ENCODE measurements at regions not wholly inside any gene's neighbourhood (a gene's known extent, or its start where the extent isn't known, plus 50 kb on each side); places are given as distances from the start of the nearest gene placed in this dataset.

GRCh38 chr20:24303393-24304170, 165.8 kb upstream of the SYNDIG1 start:
- DNase-seq = no peak
- Histone ChIP-seq H3K36me3 (replicated peaks in 1 of 2; ENCODE audit: control insufficient read depth in 1 of 2, insufficient read depth in 2 of 2, low read length in 2 of 2) (no peaks in the 10 kb centered on the region), H3K9me3 (replicated peaks in 1 of 2; ENCODE audit: control insufficient read depth in 1 of 2, insufficient read depth in 1 of 2, low read length in 2 of 2) (no peaks in the 10 kb centered on the region), H3K79me2 (ENCODE audit: insufficient read depth, low read length) (no peaks in the 10 kb centered on the region), H2AFZ (ENCODE audit: insufficient read depth, low read depth, low read length, poor library complexity, severe bottlenecking) (no peak overlapping the region), H3K27ac (ENCODE audit: low read depth in 1 of 2, low read length in 2 of 2) (no peak overlapping the region), H3K4me3 (replicated peaks in 1 of 3; ENCODE audit: low read depth in 2 of 3, low read length in 3 of 3) (no peak overlapping the region), H3K4me1 (ENCODE audit: control insufficient read depth in 1 of 2, insufficient read depth in 2 of 2, low read length in 2 of 2) (no peaks in the 10 kb centered on the region), H3K27me3 (ENCODE audit: control insufficient read depth in 2 of 2, insufficient read depth in 2 of 2, low read length in 2 of 2) (no peaks in the 10 kb centered on the region), H3K9ac (ENCODE audit: insufficient read depth, low read length, poor library complexity, severe bottlenecking) (no peak overlapping the region), H3K4me2 (replicated peaks; ENCODE audit: extremely low read depth, low read length, poor library complexity, severe bottlenecking) (no peak overlapping the region), H4K20me1 (ENCODE audit: insufficient read depth, low read length) (no peaks in the 10 kb centered on the region)
- no peak overlapping the region for H3K4me3 Mint-ChIP-seq
- H3K27ac Mint-ChIP-seq = peak overlapping the region in 1 of 7 donors; percentile 43
- H3K9me3 Mint-ChIP-seq = no peaks in the 10 kb centered on the region
- TF ChIP-seq CTCF (IDR thresholded peaks at IDR 0.05) = no peak
- intact Hi-C loops (cut with micrococcal nuclease) = no loop called here
- H3K36me3 Mint-ChIP-seq = no peaks in the 10 kb centered on the region
- no peaks in the 10 kb centered on the region for H3K27me3 Mint-ChIP-seq (ENCODE audit: low read depth in 3 of 3)
- peaks cover 6% of the 10 kb centered on the region for H3K4me1 Mint-ChIP-seq
- 97% methylated on average over 7 of the region's 14 CpGs for WGBS (ENCODE audit: insufficient coverage)

DNA sequence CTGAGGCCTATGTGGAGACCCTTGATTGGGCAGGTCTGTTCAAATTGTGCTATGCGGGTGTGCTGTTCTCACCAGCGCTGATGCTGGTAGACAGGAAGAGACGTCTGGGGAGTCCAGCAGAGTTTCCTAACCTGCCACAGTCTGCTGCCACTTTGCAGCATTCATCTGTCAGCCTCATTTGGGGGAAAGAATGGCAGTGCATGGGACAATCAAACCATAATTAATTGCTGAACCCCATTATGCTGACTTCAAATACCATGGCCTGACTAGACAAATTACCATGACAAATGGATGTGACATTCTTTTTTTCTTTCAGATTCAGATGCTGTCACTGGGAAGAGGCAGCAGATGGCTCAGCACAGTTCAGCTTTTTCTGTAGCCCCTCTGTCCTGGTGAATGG, 171.4 kb upstream of the SYNDIG1 start:
- WGBS (ENCODE audit: insufficient coverage) = 75% methylated on average over 3 of the region's 3 CpGs
- no peak overlapping the region for H3K4me2 ChIP-seq (replicated peaks; ENCODE audit: extremely low read depth, low read length, poor library complexity, severe bottlenecking)
- no peaks in the 10 kb centered on the region for H4K20me1 ChIP-seq (ENCODE audit: insufficient read depth, low read length)
- Mint-ChIP-seq H3K9me3 (peaks cover 0 to 2% (median 0%) of the 10 kb centered on the region in 7 donors), H3K4me1 (no peaks in the 10 kb centered on the region), H3K36me3 (no peaks in the 10 kb centered on the region), H3K27me3 (ENCODE audit: low read depth in 3 of 3) (no peaks in the 10 kb centered on the region), H3K4me3 (no peak overlapping the region), H3K27ac (no peak overlapping the region)
- no peaks in the 10 kb centered on the region for H3K36me3 ChIP-seq (replicated peaks in 1 of 2; ENCODE audit: control insufficient read depth in 1 of 2, insufficient read depth in 2 of 2, low read length in 2 of 2)
- H3K79me2 ChIP-seq (ENCODE audit: insufficient read depth, low read length) = no peaks in the 10 kb centered on the region
- DNase-seq = no peak
- no peak overlapping the region for H3K9ac ChIP-seq (ENCODE audit: insufficient read depth, low read length, poor library complexity, severe bottlenecking)
- no peak overlapping the region for H2AFZ ChIP-seq (ENCODE audit: insufficient read depth, low read depth, low read length, poor library complexity, severe bottlenecking)
- H3K9me3 ChIP-seq (replicated peaks in 1 of 2; ENCODE audit: control insufficient read depth in 1 of 2, insufficient read depth in 1 of 2, low read length in 2 of 2) = no peaks in the 10 kb centered on the region
- intact Hi-C loops (cut with micrococcal nuclease) = no loop called here
- H3K27ac ChIP-seq (ENCODE audit: low read depth in 1 of 2, low read length in 2 of 2) = no peak overlapping the region
- TF ChIP-seq CTCF (IDR thresholded peaks at IDR 0.05) = no peak
- H3K27me3 ChIP-seq (ENCODE audit: control insufficient read depth in 2 of 2, insufficient read depth in 2 of 2, low read length in 2 of 2) = no peaks in the 10 kb centered on the region
- H3K4me3 ChIP-seq (replicated peaks in 1 of 3; ENCODE audit: low read depth in 2 of 3, low read length in 3 of 3) = no peak overlapping the region
- H3K4me1 ChIP-seq (ENCODE audit: control insufficient read depth in 1 of 2, insufficient read depth in 2 of 2, low read length in 2 of 2) = no peaks in the 10 kb centered on the region

Measured in CD14-positive monocyte (primary cell).